HG03095 (cell line): ENCODE measurements at regions not wholly inside any gene's neighbourhood (a gene's known extent, or its start where the extent isn't known, plus 50 kb on each side); places are given as distances from the start of the nearest gene placed in this dataset.
"Not testable (repeated sequence)": the region's sequence is repeated elsewhere in the genome, so short reads cannot be mapped to it uniquely, and the experiment has no call there.

Experiments used
- ATAC-seq: cut with Tn5 transposase; IDR thresholded peaks from one replicate; pipeline ENCODE4 v1.9.1; 2021; ENCODE audit warnings: moderate library complexity; ENCODE audit not compliant: unreplicated experiment

DNA sequence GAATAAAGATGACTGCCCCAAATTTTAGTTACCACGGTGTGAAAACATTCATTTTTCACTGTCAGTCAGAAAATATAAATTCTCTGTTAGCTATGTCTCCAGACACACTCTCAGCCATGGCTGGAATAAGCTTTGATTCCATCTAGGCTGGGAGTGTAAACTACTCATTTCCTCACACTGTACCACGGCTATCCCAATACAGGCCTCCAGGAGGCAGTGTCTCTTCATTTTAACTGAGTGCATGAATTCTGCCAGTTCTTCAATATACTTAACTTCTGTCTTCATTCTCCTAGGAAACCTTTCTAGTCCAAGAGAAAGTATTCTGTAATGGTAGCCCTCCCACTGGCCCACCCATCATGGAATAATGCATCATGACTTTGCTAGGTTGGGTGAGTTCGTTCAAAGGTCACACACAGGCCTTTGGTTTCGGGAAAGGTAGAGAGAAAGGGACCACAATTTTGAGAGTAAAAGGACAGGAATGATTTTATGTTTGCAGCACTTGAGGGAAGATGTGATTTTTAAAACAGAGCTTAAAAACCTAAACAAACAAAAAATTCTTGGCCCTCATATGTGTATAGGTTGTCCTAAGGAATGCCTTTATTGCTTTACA is 381.1 kb downstream of the SEC23A start:
- peak; percentile 71 for ATAC-seq

DNA sequence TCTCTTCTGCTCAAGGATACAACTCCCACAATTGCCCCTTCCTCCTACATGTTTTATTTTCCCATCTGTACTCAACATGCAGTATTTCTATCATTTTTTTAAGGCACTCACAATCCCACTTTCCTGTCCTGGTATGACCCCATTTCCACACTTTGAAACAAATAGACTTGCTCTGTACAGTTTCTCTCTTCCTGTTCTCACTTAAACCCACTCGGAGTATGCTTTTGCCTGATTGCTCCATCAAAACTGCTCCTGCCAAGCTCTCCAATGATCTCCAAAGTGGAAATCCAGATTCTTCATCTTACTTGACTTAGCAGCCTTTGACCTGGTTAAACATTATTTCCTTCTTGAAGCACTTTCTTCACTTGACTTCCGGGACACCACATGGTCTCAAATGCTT is 384.5 kb downstream of the SEC23A start:
- ATAC-seq, result no peak

DNA sequence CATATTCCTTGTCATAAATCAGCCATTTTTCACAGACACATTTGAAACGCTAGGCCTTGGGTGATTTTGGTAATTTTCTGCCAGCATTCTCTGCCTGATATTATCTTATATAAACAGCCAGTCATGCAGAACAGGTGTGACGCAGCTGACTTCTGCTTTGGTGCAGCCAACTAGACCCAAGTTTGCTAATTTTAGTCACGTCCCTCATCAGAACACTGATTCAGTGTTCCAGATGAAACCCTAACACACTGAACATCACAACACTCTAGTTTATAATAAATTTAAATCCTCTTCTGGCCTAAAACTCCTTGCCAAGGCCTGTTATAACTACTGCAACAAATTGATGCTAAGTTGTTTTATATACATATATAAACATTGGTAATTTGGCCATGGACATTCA is 386.1 kb downstream of the SEC23A start:
- no peak for ATAC-seq

GRCh38 chr14:38710881-38711280 is 392.2 kb downstream of the SEC23A start:
- no peak for ATAC-seq

DNA sequence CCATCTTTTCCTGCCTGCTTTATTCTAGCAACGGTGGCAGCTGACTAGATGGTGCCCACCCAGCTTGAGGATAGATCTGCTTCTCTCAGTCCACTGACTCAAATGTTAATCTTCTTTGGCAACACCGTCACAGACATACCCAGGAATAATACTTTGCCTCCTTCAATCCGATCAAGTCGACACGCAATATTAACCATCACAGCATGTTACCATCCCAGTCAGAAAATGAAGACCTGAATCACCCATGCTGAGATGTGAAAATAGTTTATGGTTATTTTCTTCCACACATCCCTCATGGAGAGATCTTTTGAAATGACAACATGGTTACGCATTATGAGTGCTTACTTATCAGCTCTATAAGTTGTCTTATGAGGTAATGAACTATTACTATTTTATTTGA is 392.8 kb downstream of the SEC23A start:
- ATAC-seq, result no peak

GRCh38 chr14:38705220-38705619 is 397.8 kb downstream of the SEC23A start:
- no peak for ATAC-seq

GRCh38 chr14:38704220-38704619 is 398.8 kb downstream of the SEC23A start:
- no peak for ATAC-seq

DNA sequence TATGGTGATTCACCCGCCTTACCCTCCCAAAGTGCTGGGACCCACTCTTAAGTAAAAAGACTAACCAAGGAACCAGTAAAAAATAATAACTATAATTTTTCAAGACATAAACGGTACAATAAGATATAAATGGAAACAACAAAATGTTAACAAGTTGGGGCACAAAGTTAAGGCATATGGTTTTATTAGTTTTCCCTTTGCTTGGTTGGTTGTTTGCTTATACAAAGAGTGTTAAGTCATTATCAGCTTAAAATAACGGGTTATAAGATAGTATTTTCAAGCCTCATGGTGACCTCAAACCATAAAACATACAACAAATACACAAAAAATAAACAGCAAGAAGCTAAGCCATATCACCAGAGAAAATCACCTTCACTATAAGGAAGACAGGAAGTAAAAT is 406.1 kb downstream of the SEC23A start:
- no peak for ATAC-seq

DNA sequence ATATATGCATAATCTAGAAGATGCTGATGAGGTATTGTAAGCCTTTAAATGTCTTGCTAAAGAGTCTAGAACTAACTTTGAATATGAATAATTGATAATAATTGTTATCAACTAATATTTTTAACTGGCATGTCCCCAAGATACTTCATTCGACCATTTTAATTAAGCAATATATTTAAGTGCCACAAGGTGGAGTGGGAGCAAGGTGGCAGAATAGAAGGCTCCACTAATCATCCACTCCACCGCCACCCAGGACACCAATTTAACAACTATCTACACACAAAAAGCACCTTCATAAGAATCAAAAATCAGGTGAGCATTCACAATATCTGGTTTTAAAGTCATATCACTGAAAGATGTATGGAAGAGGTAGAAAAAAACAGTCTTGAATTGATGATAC is 409.6 kb downstream of the SEC23A start:
- no peak for ATAC-seq

DNA sequence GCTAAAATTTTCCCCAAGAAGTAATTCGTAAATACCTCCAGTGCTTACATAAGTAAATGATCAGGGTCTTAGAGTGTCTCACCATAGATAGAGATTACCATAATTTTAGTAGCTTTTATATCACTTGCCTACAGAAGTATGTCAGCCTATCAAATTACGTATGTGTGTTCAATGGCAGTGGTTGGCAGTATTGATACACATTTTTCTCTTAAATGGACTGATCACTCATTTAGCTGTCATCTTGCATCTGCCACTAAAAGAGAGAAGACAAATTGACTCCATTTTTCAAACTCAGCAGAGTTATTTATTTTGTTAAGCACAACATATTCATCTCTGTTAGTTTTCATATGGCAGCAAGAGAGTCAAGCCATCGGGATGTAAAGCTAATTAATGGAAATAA is 413.1 kb upstream of the CLEC14A start:
- ATAC-seq, result no peak

DNA sequence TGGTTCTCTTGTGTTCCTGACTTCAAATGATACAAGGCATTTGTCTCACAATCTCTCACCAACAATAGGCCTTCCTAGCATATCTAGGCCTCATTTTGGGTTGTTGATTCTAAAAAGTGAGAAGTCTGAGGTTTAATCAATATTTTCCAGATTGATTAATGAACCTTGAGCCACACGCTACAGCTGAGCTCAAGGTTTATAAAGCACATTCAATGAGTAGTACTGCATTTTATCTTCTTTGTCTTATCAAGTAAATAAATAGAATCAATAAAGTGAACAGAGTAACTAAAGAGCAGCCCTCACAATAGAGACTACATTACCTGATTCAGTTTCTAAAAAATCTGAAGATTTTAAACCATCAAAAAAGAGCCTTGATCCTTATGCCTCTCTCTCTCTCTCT is 407.5 kb upstream of the CLEC14A start:
- no peak for ATAC-seq

GRCh38 chr14:38662781-38663180 is 406.9 kb upstream of the CLEC14A start:
- ATAC-seq, result no peak

- ATAC-seq, result no peak
These were observed 390.5 kb upstream of the CLEC14A start for GRCh38 chr14:38646391-38646790.

- ATAC-seq, result not testable (repeated sequence)
These were observed 379.0 kb upstream of the CLEC14A start for GRCh38 chr14:38634913-38635312.

- no peak for ATAC-seq
These were observed 373.5 kb upstream of the CLEC14A start for GRCh38 chr14:38629412-38629811.

GRCh38 chr14:38627163-38627562 is 371.3 kb upstream of the CLEC14A start:
- ATAC-seq, result no peak

DNA sequence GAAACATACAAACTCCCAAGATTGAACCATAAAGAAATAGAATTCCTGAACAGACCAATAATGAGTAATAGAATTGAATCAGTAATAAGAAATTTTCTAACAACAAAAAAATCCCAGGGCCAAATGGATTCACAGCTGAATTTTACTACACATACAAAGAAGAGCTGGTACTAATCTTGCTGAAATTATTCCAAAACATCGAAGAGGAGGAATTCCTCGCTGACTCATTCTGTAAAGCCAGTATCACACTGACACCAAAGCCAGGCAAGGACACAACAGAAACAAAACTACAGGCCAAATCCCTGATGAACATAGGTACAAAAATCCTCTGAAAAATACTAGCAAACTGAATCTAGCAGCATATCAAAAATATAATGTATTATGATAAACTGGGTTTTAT is 367.8 kb upstream of the CLEC14A start:
- no peak for ATAC-seq

DNA sequence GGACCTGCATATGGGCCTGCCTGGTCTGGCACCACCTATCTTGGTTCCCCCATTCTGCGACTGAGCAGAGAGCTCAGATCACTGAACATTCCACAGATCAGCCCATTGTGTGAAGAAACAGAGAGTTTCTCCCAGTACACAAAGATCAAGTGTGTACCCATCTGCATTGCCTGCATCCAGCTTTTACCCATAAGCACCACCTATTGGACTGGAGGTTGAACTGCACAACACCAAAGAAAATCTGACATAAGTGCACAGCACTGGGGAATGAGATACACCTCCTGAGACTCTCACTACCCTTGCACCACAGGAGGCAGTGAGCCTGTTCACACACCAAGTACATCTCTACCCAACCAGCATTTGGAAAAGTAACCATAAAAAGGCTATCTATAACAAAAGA is 362.6 kb upstream of the CLEC14A start:
- no peak for ATAC-seq

GRCh38 chr14:38616959-38617358 is 361.1 kb upstream of the CLEC14A start:
- no peak for ATAC-seq

DNA sequence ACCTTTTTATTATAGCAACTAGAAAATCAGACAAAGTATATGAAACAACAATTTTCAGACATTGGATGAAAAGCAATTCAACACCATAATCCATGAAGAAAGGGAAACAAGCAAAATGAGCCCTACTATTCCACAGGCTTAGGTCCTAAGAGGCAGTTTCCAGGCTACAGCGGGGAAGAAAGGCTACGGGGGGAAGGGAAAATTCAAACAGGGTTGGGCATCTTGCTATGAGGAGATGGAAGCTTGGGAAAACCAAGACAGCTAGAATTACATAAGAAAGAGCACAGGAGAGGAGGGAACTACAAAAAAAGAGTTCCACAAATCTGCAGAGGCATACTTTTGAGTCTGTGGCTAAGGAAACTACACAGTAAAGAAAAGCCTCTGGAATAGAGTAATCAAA is 356.0 kb upstream of the CLEC14A start:
- ATAC-seq, result no peak

DNA sequence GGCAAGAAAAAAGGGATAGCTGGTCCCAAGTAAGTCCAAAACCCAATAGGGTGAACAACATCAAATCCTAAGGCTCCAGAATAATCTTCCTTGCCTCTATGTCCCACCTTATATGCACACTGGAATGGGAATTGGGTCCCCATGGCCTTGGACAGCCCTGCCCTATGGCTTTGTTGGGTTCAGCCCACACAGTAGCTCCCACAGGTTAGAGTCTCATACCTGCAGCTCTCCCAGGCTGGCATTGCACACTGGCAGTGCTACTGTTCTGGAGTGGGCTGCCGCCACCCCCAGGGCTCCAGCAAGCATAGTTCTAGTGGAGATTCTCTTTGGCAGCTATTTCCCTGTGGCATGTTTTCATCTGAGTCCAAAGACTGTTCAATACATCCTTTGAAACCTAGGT is 352.4 kb upstream of the CLEC14A start:
- no peak for ATAC-seq

DNA sequence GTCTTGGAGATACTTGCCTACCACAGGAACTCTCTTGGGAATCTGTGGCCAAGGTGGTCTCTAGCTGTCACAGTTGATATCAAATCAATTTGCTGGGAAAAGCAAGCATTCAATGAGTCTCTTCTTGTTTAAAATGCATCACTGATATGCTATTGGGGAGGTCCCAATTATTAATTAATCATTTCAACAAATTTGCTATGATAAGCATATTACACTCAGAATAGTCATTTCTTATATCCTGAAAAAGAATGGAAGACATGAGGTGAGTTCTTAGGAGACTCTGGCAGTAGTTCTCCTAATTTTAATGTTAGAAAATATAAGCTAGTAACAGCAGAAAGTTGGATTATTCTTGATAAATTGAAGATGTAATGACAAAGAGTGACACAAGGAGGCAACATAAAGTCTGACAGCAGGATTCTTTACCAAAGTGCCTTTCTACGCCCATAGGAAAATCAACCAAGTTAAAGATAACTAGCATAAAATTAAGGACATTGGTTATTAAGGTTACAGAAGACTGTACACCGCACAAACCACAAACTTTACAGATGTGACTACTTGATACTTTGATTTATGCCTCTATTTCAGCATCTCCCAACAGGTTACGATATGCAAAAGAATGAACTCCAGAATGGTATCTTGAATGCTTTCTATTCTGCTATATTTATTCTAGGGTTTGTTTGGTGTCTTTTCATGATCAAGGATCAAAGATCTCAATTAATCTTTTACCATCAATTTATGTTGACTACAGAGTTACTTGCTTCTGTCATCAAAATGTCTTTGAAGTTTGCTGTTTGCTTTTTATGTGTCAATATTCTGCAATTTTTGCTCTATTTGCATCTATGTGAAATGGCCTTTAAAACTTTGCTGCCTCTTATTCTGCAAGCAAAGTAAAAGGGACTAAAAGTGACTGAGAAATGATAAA is 349.6 kb upstream of the CLEC14A start:
- ATAC-seq, result no peak
